Astrocyte of the cerebellum (primary cell): ENCODE measurements at regions not wholly inside any gene's neighbourhood (a gene's known extent, or its start where the extent isn't known, plus 50 kb on each side); places are given as distances from the start of the nearest gene placed in this dataset.

Source experiments
- DNase-seq: peaks from one replicate; pipeline ENCODE4 v3.0.0-alpha.2; 2011; ENCODE audit warnings: low read depth
- H3K4me3 ChIP-seq: 2 replicates; pipeline ENCODE4 v1.5.1; 2011; ENCODE audit warnings: mild to moderate bottlenecking, low read depth, low read length, moderate library complexity
- in situ Hi-C: cut with HindIII; loops from 2 replicates; pipeline ENCODE4 v1.10.0; 2017; ENCODE audit warnings: low sequenced_read_pairs
- TF ChIP-seq, protein P1 (sequence below): IDR thresholded peaks from 2 replicates; pipeline ENCODE4 v1.5.1; 2012; ENCODE audit warnings: low read length, low read depth, moderate library complexity, mild to moderate bottlenecking; ENCODE audit errors: missing control alignments

DNA sequence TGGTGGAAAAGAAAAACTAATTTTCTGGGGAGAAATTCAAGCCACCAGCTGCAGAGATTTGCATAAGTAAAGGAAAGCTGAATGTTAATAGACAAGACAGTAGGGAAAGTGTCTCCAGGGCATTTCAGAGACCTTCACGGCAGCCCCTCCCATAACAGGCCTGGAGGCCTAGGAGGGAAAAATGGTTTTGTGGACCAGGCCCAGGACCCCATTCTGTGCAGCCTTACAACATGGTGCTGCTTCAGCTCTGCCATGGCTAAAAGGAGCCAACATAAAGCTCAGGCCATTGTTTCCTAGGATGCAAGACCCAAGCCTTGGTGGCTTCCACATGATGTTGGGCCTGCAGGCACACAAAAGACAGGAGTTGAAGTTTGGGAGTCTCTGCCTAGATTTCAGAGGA, 697.1 kb downstream of the SOCS6 start:
- H3K4me3 ChIP-seq = no peak overlapping the region
- no peak for DNase-seq
- TF ChIP-seq, protein P1, sequence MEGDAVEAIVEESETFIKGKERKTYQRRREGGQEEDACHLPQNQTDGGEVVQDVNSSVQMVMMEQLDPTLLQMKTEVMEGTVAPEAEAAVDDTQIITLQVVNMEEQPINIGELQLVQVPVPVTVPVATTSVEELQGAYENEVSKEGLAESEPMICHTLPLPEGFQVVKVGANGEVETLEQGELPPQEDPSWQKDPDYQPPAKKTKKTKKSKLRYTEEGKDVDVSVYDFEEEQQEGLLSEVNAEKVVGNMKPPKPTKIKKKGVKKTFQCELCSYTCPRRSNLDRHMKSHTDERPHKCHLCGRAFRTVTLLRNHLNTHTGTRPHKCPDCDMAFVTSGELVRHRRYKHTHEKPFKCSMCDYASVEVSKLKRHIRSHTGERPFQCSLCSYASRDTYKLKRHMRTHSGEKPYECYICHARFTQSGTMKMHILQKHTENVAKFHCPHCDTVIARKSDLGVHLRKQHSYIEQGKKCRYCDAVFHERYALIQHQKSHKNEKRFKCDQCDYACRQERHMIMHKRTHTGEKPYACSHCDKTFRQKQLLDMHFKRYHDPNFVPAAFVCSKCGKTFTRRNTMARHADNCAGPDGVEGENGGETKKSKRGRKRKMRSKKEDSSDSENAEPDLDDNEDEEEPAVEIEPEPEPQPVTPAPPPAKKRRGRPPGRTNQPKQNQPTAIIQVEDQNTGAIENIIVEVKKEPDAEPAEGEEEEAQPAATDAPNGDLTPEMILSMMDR = no peak
- in situ Hi-C loops = no loop called here

DNA sequence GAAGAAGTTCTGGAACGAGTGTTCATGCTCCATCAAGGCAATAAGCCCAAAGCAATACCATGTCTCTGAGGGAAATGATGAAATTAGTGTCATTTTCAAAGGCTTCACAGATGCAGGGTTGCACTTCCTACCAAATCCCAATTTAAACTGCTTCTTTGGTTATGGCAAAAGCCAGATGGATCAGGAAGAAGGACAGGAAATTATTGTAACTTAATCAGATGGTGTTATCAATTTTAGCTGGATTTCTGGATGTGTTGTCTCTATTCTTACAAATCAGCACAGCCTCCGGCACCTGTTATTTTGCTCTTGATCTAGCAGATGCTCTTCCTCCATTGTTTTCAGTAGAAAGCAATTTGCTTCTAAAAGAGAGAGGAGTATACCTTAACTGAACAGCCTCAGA, 693.4 kb downstream of the SOCS6 start:
- H3K4me3 ChIP-seq = no peak overlapping the region
- TF ChIP-seq, protein P1 = no peak
- in situ Hi-C loops = no loop called here
- no peak for DNase-seq

- no peak for DNase-seq
- TF ChIP-seq, protein P1 = no peak
- no peak overlapping the region for H3K4me3 ChIP-seq
- in situ Hi-C loops = no loop called here
Observed at GRCh38 chr18:70981400-70982140, 692.7 kb downstream of the SOCS6 start.

- DNase-seq = no peak
- TF ChIP-seq, protein P1 = no peak
- in situ Hi-C loops = no loop called here
- no peak overlapping the region for H3K4me3 ChIP-seq
Observed at GRCh38 chr18:70973626-70974025, 684.8 kb downstream of the SOCS6 start.

DNA sequence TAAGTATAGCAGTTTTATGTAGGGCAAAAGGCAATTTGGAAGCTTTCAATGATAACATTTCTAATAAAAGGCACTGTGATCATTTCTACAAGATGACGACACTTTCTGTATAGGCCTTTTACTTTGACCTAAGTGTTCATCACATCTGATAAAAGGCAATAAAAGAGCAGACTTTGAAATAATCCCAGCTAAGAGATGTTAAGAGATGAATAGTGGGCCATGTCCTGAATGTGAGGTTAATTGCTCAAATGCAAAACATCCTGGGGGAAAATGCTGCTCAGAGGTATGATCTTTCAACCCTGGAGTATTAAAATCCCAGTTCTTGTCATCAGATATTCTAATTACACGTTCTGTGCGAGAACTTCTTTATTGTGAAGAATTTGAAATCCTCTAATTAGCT, 677.6 kb downstream of the SOCS6 start:
- in situ Hi-C loops = no loop called here
- no peak for DNase-seq
- TF ChIP-seq, protein P1 = no peak

DNA sequence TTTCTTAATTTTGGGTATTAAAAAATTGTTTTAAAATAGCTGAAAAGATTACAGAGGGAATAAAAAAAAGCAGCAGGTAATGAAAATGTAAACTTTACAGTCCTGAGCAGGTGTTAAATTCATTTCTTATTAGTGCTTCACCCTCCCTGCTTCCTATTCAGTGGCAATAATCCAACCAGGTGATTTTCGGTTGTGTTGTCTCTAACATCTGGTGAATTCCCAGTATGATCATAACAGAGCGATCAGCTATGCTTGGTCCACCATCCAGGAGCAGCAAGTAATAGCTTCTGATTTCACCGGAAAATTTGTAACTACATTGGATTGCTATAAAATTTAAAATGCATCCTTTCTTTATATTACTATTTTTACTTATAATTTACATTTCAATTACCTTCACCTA, 673.1 kb downstream of the SOCS6 start:
- H3K4me3 ChIP-seq = no peak overlapping the region
- TF ChIP-seq, protein P1 = no peak
- no peak for DNase-seq
- in situ Hi-C loops = no loop called here

More for the DNA sequence above, 677.6 kb downstream of the SOCS6 start:
- no peak overlapping the region for H3K4me3 ChIP-seq
